ENCODE measurements at regions not wholly inside any gene's neighbourhood (a gene's known extent, or its start where the extent isn't known, plus 50 kb on each side); places are given as distances from the start of the nearest gene placed in this dataset.
"Not testable (repeated sequence)": the region's sequence is repeated elsewhere in the genome, so short reads cannot be mapped to it uniquely, and the experiment has no call there.

GRCh38 chr6:44041461-44042260 is 85.6 kb downstream of the MRPL14 start:
- no peak overlapping the region for H3K9ac ChIP-seq (ENCODE audit: low read length)
- H3K27ac ChIP-seq (ENCODE audit: low read depth, low read length) = peak overlapping the region; percentile 48
- no peaks in the 10 kb centered on the region for H3K36me3 ChIP-seq (ENCODE audit: insufficient read depth, low read length)
- peaks cover 45% of the 10 kb centered on the region for H3K4me1 ChIP-seq (ENCODE audit: insufficient read depth, low read length)
- H3K27me3 ChIP-seq (ENCODE audit: control insufficient read depth in 1 of 2, insufficient read depth in 2 of 2, low read length in 2 of 2) = no peaks in the 10 kb centered on the region
- H3K9me3 ChIP-seq (ENCODE audit: low read length) = no peaks in the 10 kb centered on the region
- H3K4me3 ChIP-seq (ENCODE audit: low read depth in 1 of 2, low read length in 2 of 2) = peak overlapping the region in 1 of 2 donors; percentile 18

- H3K9ac ChIP-seq (ENCODE audit: low read length) = no peak overlapping the region
- no peak overlapping the region for H3K27ac ChIP-seq (ENCODE audit: low read depth, low read length)
Observed at GRCh38 chr6:44040786-44041185, 86.5 kb downstream of the MRPL14 start.

GRCh38 chr6:44039839-44040350 is 87.4 kb downstream of the MRPL14 start:
- H3K9ac ChIP-seq (ENCODE audit: low read length) = no peak overlapping the region
- no peaks in the 10 kb centered on the region for H3K27me3 ChIP-seq (ENCODE audit: control insufficient read depth in 1 of 2, insufficient read depth in 2 of 2, low read length in 2 of 2)
- no peak overlapping the region for H3K4me3 ChIP-seq (ENCODE audit: low read depth in 1 of 2, low read length in 2 of 2)
- no peaks in the 10 kb centered on the region for H3K9me3 ChIP-seq (ENCODE audit: low read length)
- no peaks in the 10 kb centered on the region for H3K36me3 ChIP-seq (ENCODE audit: insufficient read depth, low read length)
- peaks cover 35% of the 10 kb centered on the region for H3K4me1 ChIP-seq (ENCODE audit: insufficient read depth, low read length)
- H3K27ac ChIP-seq (ENCODE audit: low read depth, low read length) = no peak overlapping the region

More at GRCh38 chr6:44040786-44041185, 86.5 kb downstream of the MRPL14 start:
- H3K36me3 ChIP-seq (ENCODE audit: insufficient read depth, low read length) = no peaks in the 10 kb centered on the region
- H3K9me3 ChIP-seq (ENCODE audit: low read length) = no peaks in the 10 kb centered on the region
- H3K27me3 ChIP-seq (ENCODE audit: control insufficient read depth in 1 of 2, insufficient read depth in 2 of 2, low read length in 2 of 2) = no peaks in the 10 kb centered on the region
- H3K4me1 ChIP-seq (ENCODE audit: insufficient read depth, low read length) = peaks cover 44% of the 10 kb centered on the region
- no peak overlapping the region for H3K4me3 ChIP-seq (ENCODE audit: low read depth in 1 of 2, low read length in 2 of 2)

- Histone ChIP-seq H3K4me3 (ENCODE audit: low read depth in 1 of 2, low read length in 2 of 2) (no peak overlapping the region), H3K4me1 (ENCODE audit: insufficient read depth, low read length) (peaks cover 34% of the 10 kb centered on the region), H3K36me3 (ENCODE audit: insufficient read depth, low read length) (no peaks in the 10 kb centered on the region), H3K27me3 (ENCODE audit: control insufficient read depth in 1 of 2, insufficient read depth in 2 of 2, low read length in 2 of 2) (no peaks in the 10 kb centered on the region), H3K9ac (ENCODE audit: low read length) (no peak overlapping the region), H3K9me3 (ENCODE audit: low read length) (no peaks in the 10 kb centered on the region), H3K27ac (ENCODE audit: low read depth, low read length) (no peak overlapping the region)
Observed at GRCh38 chr6:44039191-44039719, 88.0 kb downstream of the MRPL14 start.

GRCh38 chr6:44038543-44039065 is 88.6 kb downstream of the MRPL14 start:
- H3K36me3 ChIP-seq (ENCODE audit: insufficient read depth, low read length) = no peaks in the 10 kb centered on the region
- no peaks in the 10 kb centered on the region for H3K27me3 ChIP-seq (ENCODE audit: control insufficient read depth in 1 of 2, insufficient read depth in 2 of 2, low read length in 2 of 2)
- H3K27ac ChIP-seq (ENCODE audit: low read depth, low read length) = no peak overlapping the region
- H3K9ac ChIP-seq (ENCODE audit: low read length) = no peak overlapping the region
- no peak overlapping the region for H3K4me3 ChIP-seq (ENCODE audit: low read depth in 1 of 2, low read length in 2 of 2)
- H3K4me1 ChIP-seq (ENCODE audit: insufficient read depth, low read length) = peaks cover 32% of the 10 kb centered on the region
- no peaks in the 10 kb centered on the region for H3K9me3 ChIP-seq (ENCODE audit: low read length)

GRCh38 chr6:44037847-44038542 is 89.3 kb downstream of the MRPL14 start:
- H3K9ac ChIP-seq (ENCODE audit: low read length) = no peak overlapping the region
- peaks cover 26% of the 10 kb centered on the region for H3K4me1 ChIP-seq (ENCODE audit: insufficient read depth, low read length)
- H3K9me3 ChIP-seq (ENCODE audit: low read length) = no peaks in the 10 kb centered on the region
- no peak overlapping the region for H3K27ac ChIP-seq (ENCODE audit: low read depth, low read length)
- H3K27me3 ChIP-seq (ENCODE audit: control insufficient read depth in 1 of 2, insufficient read depth in 2 of 2, low read length in 2 of 2) = no peaks in the 10 kb centered on the region
- H3K4me3 ChIP-seq (ENCODE audit: low read depth in 1 of 2, low read length in 2 of 2) = no peak overlapping the region
- H3K36me3 ChIP-seq (ENCODE audit: insufficient read depth, low read length) = no peaks in the 10 kb centered on the region

GRCh38 chr6:44037276-44037675 is 90.0 kb downstream of the MRPL14 start:
- not testable (repeated sequence) for H3K4me3 ChIP-seq (ENCODE audit: low read depth in 1 of 2, low read length in 2 of 2); H3K27ac ChIP-seq (ENCODE audit: low read depth, low read length)

GRCh38 chr6:44036699-44037101 is 90.6 kb downstream of the MRPL14 start:
- H3K36me3 ChIP-seq (ENCODE audit: insufficient read depth, low read length) = no peaks in the 10 kb centered on the region

More at GRCh38 chr6:44037276-44037675, 90.0 kb downstream of the MRPL14 start:
- not testable (repeated sequence) for H3K9me3 ChIP-seq (ENCODE audit: low read length); H3K27me3 ChIP-seq (ENCODE audit: control insufficient read depth in 1 of 2, insufficient read depth in 2 of 2, low read length in 2 of 2); H3K9ac ChIP-seq (ENCODE audit: low read length); H3K36me3 ChIP-seq (ENCODE audit: insufficient read depth, low read length)
- peaks cover 19% of the 10 kb centered on the region for H3K4me1 ChIP-seq (ENCODE audit: insufficient read depth, low read length)

GRCh38 chr6:44036196-44036595 is 91.1 kb downstream of the MRPL14 start:
- no peaks in the 10 kb centered on the region for H3K36me3 ChIP-seq (ENCODE audit: insufficient read depth, low read length)

More at GRCh38 chr6:44036699-44037101, 90.6 kb downstream of the MRPL14 start:
- Histone ChIP-seq H3K4me3 (ENCODE audit: low read depth in 1 of 2, low read length in 2 of 2) (no peak overlapping the region), H3K27me3 (ENCODE audit: control insufficient read depth in 1 of 2, insufficient read depth in 2 of 2, low read length in 2 of 2) (no peaks in the 10 kb centered on the region), H3K4me1 (ENCODE audit: insufficient read depth, low read length) (peaks cover 14% of the 10 kb centered on the region), H3K9me3 (ENCODE audit: low read length) (no peaks in the 10 kb centered on the region), H3K9ac (ENCODE audit: low read length) (no peak overlapping the region), H3K27ac (ENCODE audit: low read depth, low read length) (no peak overlapping the region)

GRCh38 chr6:44035621-44036020 is 91.6 kb downstream of the MRPL14 start:
- no peaks in the 10 kb centered on the region for H3K36me3 ChIP-seq (ENCODE audit: insufficient read depth, low read length)
- H3K9ac ChIP-seq (ENCODE audit: low read length) = no peak overlapping the region
- no peaks in the 10 kb centered on the region for H3K9me3 ChIP-seq (ENCODE audit: low read length)
- H3K4me1 ChIP-seq (ENCODE audit: insufficient read depth, low read length) = peaks cover 5% of the 10 kb centered on the region
- no peak overlapping the region for H3K4me3 ChIP-seq (ENCODE audit: low read depth in 1 of 2, low read length in 2 of 2)
- H3K27me3 ChIP-seq (ENCODE audit: control insufficient read depth in 1 of 2, insufficient read depth in 2 of 2, low read length in 2 of 2) = no peaks in the 10 kb centered on the region
- H3K27ac ChIP-seq (ENCODE audit: low read depth, low read length) = no peak overlapping the region

More at GRCh38 chr6:44036196-44036595, 91.1 kb downstream of the MRPL14 start:
- H3K9ac ChIP-seq (ENCODE audit: low read length) = no peak overlapping the region
- no peaks in the 10 kb centered on the region for H3K9me3 ChIP-seq (ENCODE audit: low read length)
- H3K4me3 ChIP-seq (ENCODE audit: low read depth in 1 of 2, low read length in 2 of 2) = no peak overlapping the region
- no peaks in the 10 kb centered on the region for H3K27me3 ChIP-seq (ENCODE audit: control insufficient read depth in 1 of 2, insufficient read depth in 2 of 2, low read length in 2 of 2)
- H3K4me1 ChIP-seq (ENCODE audit: insufficient read depth, low read length) = peaks cover 9% of the 10 kb centered on the region
- H3K27ac ChIP-seq (ENCODE audit: low read depth, low read length) = no peak overlapping the region

GRCh38 chr6:44034931-44035345 is 92.3 kb downstream of the MRPL14 start:
- Histone ChIP-seq H3K9ac (ENCODE audit: low read length) (no peak overlapping the region), H3K9me3 (ENCODE audit: low read length) (no peaks in the 10 kb centered on the region), H3K36me3 (ENCODE audit: insufficient read depth, low read length) (no peaks in the 10 kb centered on the region), H3K4me1 (ENCODE audit: insufficient read depth, low read length) (no peaks in the 10 kb centered on the region), H3K4me3 (ENCODE audit: low read depth in 1 of 2, low read length in 2 of 2) (no peak overlapping the region), H3K27ac (ENCODE audit: low read depth, low read length) (no peak overlapping the region), H3K27me3 (ENCODE audit: control insufficient read depth in 1 of 2, insufficient read depth in 2 of 2, low read length in 2 of 2) (no peaks in the 10 kb centered on the region)

Data from muscle layer of colon (tissue), 2 donors.